Adrenal gland (tissue), 9 donors: ENCODE measurements at regions not wholly inside any gene's neighbourhood (a gene's known extent, or its start where the extent isn't known, plus 50 kb on each side); places are given as distances from the start of the nearest gene placed in this dataset.

Experiments used
- DNase-seq, 7 donors: peaks; one replicate each; pipeline ENCODE4 v3.0.0-alpha.2; 2019 to 2020
- H3K27ac ChIP-seq, 5 donors: fragments of 200-600 bp; sonication (generic) in 4 of 5; 1 replicate in 3 of 5; 2 replicates in 2 of 5; pipeline versions ENCODE4 v1.5.1 to v1.8.0; 2016 to 2020; ENCODE audit warnings: mild to moderate bottlenecking in 1 of 5
- H3K27me3 ChIP-seq: fragments of 200-600 bp; 2 replicates; pipeline ENCODE4 v1.8.0; 2021
- H3K36me3 ChIP-seq, 2 donors: fragments of 200-600 bp; replicated peaks in 1 of 2; 1 replicate in 1 of 2; 2 replicates in 1 of 2; pipeline versions ENCODE4 v1.5.1 to v1.8.0; 2018 to 2022
- H3K4me1 ChIP-seq, 2 donors: fragments of 200-600 bp; replicated peaks in 1 of 2; 1 replicate in 1 of 2; 2 replicates in 1 of 2; pipeline versions ENCODE4 v1.5.1 to v1.8.0; 2018 to 2021
- H3K4me3 ChIP-seq, 4 donors: fragments of 200-600 bp; sonication (generic) in 3 of 4; one replicate each; pipeline ENCODE4 v1.5.1; 2016 to 2018
- H3K9me3 ChIP-seq, 3 donors: fragments of 200-600 bp; sonication (generic) in 1 of 3; replicated peaks in 1 of 3; 1 replicate in 2 of 3; 2 replicates in 1 of 3; pipeline versions ENCODE4 v1.5.1 to v1.8.0; 2016 to 2021
- POLR2A ChIP-seq, 2 donors: fragments of 450-650 bp; IDR thresholded peaks; one replicate each; pipeline ENCODE4 v1.6.1; 2017; ENCODE audit warnings: antibody characterized with exemption in 2 of 2, mild to moderate bottlenecking in 2 of 2, moderate library complexity in 1 of 2
- WGBS, 4 donors: extraction: QIAGEN DNeasy Blood & Tissue Kit in 2 of 4; methylation state at CpG; one replicate each; pipeline versions ENCODE4 v1.1.5 to v1.1.7; 2013 to 2017; 5-methylcytosine and 5-hydroxymethylcytosine counted together
- intact Hi-C, 2 donors: fragments of 100-400 bp; cut with DNase I; formaldehyde crosslinking; loops; one replicate each; pipeline versions ENCODE4 v1.14.1 to v1.15.0; 2022 to 2023
- TF ChIP-seq, protein P1 (sequence below), 6 experiments: fragments of 450-650 bp in 4 of 6; fragments of 200-600 bp in 2 of 6; sonication (generic) in 1 of 6; IDR thresholded peaks; 1 replicate in 5 of 6; 2 replicates in 1 of 6; pipeline versions ENCODE4 v1.5.1 to v1.8.0; 2016 to 2021; ENCODE audit warnings: antibody characterized with exemption in 6 of 6, mild to moderate bottlenecking in 2 of 6, moderate library complexity in 1 of 6
- donor health status: healthy with polysubstance abuse.
- donor health status: Bipolar disorder and iron deficiency.
- donor health status: DM: yes; HTN: yes; CAD: no.
- donor health status: DM: no; HTN: no; CAD: no.
- donor health status: DM: no; HTN: no; CAD: no.

GRCh38 chr2:84040281-84040680 is 418.8 kb downstream of the SUCLG1 start:
- Histone ChIP-seq H3K4me3 (no peak overlapping the region), H3K27ac (no peak overlapping the region), H3K4me1 (no peaks in the 10 kb centered on the region), H3K27me3 (no peaks in the 10 kb centered on the region), H3K9me3 (no peaks in the 10 kb centered on the region), H3K36me3 (no peaks in the 10 kb centered on the region)
- no peak for DNase-seq
- WGBS, 4 donors: 88 to 89% (median 88%) methylated on average over 3 to 13 of the region's 13 CpGs
- no peak for TF ChIP-seq POLR2A (IDR thresholded peaks at IDR 0.05)
- TF ChIP-seq, protein P1, sequence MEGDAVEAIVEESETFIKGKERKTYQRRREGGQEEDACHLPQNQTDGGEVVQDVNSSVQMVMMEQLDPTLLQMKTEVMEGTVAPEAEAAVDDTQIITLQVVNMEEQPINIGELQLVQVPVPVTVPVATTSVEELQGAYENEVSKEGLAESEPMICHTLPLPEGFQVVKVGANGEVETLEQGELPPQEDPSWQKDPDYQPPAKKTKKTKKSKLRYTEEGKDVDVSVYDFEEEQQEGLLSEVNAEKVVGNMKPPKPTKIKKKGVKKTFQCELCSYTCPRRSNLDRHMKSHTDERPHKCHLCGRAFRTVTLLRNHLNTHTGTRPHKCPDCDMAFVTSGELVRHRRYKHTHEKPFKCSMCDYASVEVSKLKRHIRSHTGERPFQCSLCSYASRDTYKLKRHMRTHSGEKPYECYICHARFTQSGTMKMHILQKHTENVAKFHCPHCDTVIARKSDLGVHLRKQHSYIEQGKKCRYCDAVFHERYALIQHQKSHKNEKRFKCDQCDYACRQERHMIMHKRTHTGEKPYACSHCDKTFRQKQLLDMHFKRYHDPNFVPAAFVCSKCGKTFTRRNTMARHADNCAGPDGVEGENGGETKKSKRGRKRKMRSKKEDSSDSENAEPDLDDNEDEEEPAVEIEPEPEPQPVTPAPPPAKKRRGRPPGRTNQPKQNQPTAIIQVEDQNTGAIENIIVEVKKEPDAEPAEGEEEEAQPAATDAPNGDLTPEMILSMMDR (IDR thresholded peaks at IDR 0.05): no peak
- intact Hi-C loops: no loop called here

GRCh38 chr2:84038866-84039265 is 420.2 kb downstream of the SUCLG1 start:
- intact Hi-C loops: no loop called here
- WGBS, 4 donors: 29 to 47% (median 39%) methylated on average over 2 of the region's 2 CpGs
- TF ChIP-seq POLR2A (IDR thresholded peaks at IDR 0.05): no peak

GRCh38 chr2:84033347-84033974 is 425.6 kb downstream of the SUCLG1 start:
- no peak overlapping the region for H3K4me3 ChIP-seq
- 23 to 67% (median 57%) methylated on average over 2 of the region's 2 CpGs for WGBS, 4 donors
- no peak overlapping the region for H3K27ac ChIP-seq
- no peaks in the 10 kb centered on the region for H3K27me3 ChIP-seq
- intact Hi-C loops: no loop called here
- no peak for TF ChIP-seq POLR2A (IDR thresholded peaks at IDR 0.05)
- TF ChIP-seq, protein P1 (IDR thresholded peaks at IDR 0.05): no peak
- no peaks in the 10 kb centered on the region for H3K4me1 ChIP-seq
- H3K36me3 ChIP-seq: no peaks in the 10 kb centered on the region
- DNase-seq: no peak
- H3K9me3 ChIP-seq: no peaks in the 10 kb centered on the region

More at GRCh38 chr2:84038866-84039265, 420.2 kb downstream of the SUCLG1 start:
- no peaks in the 10 kb centered on the region for H3K27me3 ChIP-seq
- no peaks in the 10 kb centered on the region for H3K36me3 ChIP-seq
- H3K9me3 ChIP-seq: no peaks in the 10 kb centered on the region
- H3K27ac ChIP-seq: no peak overlapping the region
- no peak for DNase-seq
- no peak overlapping the region for H3K4me3 ChIP-seq
- no peaks in the 10 kb centered on the region for H3K4me1 ChIP-seq

- no peak overlapping the region for H3K4me3 ChIP-seq
- 91 to 94% (median 93%) methylated on average over 5 of the region's 5 CpGs for WGBS, 4 donors
- no peaks in the 10 kb centered on the region for H3K9me3 ChIP-seq
- no peaks in the 10 kb centered on the region for H3K36me3 ChIP-seq
- no peaks in the 10 kb centered on the region for H3K27me3 ChIP-seq
- no peak overlapping the region for H3K27ac ChIP-seq
- no peak for TF ChIP-seq POLR2A (IDR thresholded peaks at IDR 0.05)
- TF ChIP-seq, protein P1 (IDR thresholded peaks at IDR 0.05): no peak
- no peak for DNase-seq
- intact Hi-C loops: no loop called here
- H3K4me1 ChIP-seq: no peaks in the 10 kb centered on the region
Observed at GRCh38 chr2:84031312-84032050, 427.6 kb downstream of the SUCLG1 start.
